ENCODE measurements at regions not wholly inside any gene's neighbourhood (a gene's known extent, or its start where the extent isn't known, plus 50 kb on each side); places are given as distances from the start of the nearest gene placed in this dataset.

GRCh38 chr9:107792596-107792995 is 303.0 kb upstream of the KLF4 start:
- ChIA-PET CTCF (no interaction called here), POLR2A (ENCODE audit: unreplicated experiment) (no interaction called here)
- Histone ChIP-seq H2AFZ (ENCODE audit: low read length) (no peak overlapping the region), H3K9me3 (ENCODE audit: low read length) (no peaks in the 10 kb centered on the region), H3K27me3 (ENCODE audit: low read length) (no peaks in the 10 kb centered on the region), H3K27ac (ENCODE audit: low read length) (no peak overlapping the region), H3K4me1 (ENCODE audit: insufficient read depth, low read length) (peaks cover 5% of the 10 kb centered on the region; the same call in 1 of the 2 replicates), H3K36me3 (ENCODE audit: low read depth, low read length) (no peaks in the 10 kb centered on the region), H3K9ac (ENCODE audit: low read length) (no peak overlapping the region), H4K20me1 (ENCODE audit: low read length) (no peaks in the 10 kb centered on the region), H3K4me2 (ENCODE audit: low read length) (no peak overlapping the region), H3K9me2 (replicated peaks; ENCODE audit: low read length) (no peaks in the 10 kb centered on the region), H3K4me3 (ENCODE audit: low read length) (no peak overlapping the region), H3F3A (ENCODE audit: low read length, unreplicated experiment) (no peaks in the 10 kb centered on the region), H3K79me2 (ENCODE audit: low read length) (no peaks in the 10 kb centered on the region)
- ATAC-seq (no peak), DNase-seq (no peak)
- BruUV-seq (replicated peaks): no TSS peak
- intact Hi-C loops (cut with micrococcal nuclease): no loop called here
- TF ChIP-seq CTCF (conservative IDR thresholded peaks at IDR 0.05; ENCODE audit: low read depth, low read length) (no peak), EZH2 (IDR thresholded peaks at IDR 0.05; ENCODE audit: low read length, unreplicated experiment) (no peak), EZH2phosphoT487 (IDR thresholded peaks at IDR 0.05; ENCODE audit: borderline replicate concordance, low read length) (no peak)

DNA sequence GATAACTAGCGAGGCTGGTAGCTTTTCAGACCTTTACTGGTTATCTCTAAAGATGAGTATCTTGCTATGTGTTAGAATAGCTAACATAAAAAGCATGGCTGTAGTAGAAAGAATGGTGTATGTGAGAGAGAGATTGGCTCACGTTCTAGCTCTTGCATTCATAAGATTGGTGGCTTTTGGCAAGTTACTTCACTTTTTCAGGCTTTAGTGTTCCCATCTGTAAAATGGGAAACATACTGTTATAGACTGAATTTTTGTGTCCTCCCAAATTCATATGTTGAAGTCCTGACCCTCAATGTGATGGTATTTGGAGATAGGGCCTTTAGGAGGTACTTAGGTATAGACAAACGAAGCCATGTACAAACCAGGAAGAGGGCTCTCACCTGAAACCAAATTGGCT is 302.4 kb upstream of the KLF4 start:
- no peaks in the 10 kb centered on the region for H4K20me1 ChIP-seq (ENCODE audit: low read length)
- TF ChIP-seq EZH2phosphoT487 (IDR thresholded peaks at IDR 0.05; ENCODE audit: borderline replicate concordance, low read length) (no peak), EZH2 (IDR thresholded peaks at IDR 0.05; ENCODE audit: low read length, unreplicated experiment) (no peak), CTCF (conservative IDR thresholded peaks at IDR 0.05; ENCODE audit: low read depth, low read length) (no peak)
- H3K27me3 ChIP-seq (ENCODE audit: low read length): no peaks in the 10 kb centered on the region
- ATAC-seq: no peak
- no peaks in the 10 kb centered on the region for H3K79me2 ChIP-seq (ENCODE audit: low read length)
- H3K9me2 ChIP-seq (replicated peaks; ENCODE audit: low read length): no peaks in the 10 kb centered on the region
- CTCF ChIA-PET: no interaction called here
- POLR2A ChIA-PET (ENCODE audit: unreplicated experiment): no interaction called here
- H3K4me1 ChIP-seq (ENCODE audit: insufficient read depth, low read length): peaks cover 5% of the 10 kb centered on the region; the same call in 1 of the 2 replicates
- intact Hi-C loops (cut with micrococcal nuclease): no loop called here
- no peak overlapping the region for H3K9ac ChIP-seq (ENCODE audit: low read length)
- BruUV-seq (replicated peaks): no TSS peak
- no peak for DNase-seq
- H3K4me3 ChIP-seq (ENCODE audit: low read length): no peak overlapping the region
- no peak overlapping the region for H3K4me2 ChIP-seq (ENCODE audit: low read length)
- no peaks in the 10 kb centered on the region for H3F3A ChIP-seq (ENCODE audit: low read length, unreplicated experiment)
- H3K36me3 ChIP-seq (ENCODE audit: low read depth, low read length): no peaks in the 10 kb centered on the region
- H2AFZ ChIP-seq (ENCODE audit: low read length): no peak overlapping the region
- H3K27ac ChIP-seq (ENCODE audit: low read length): no peak overlapping the region
- H3K9me3 ChIP-seq (ENCODE audit: low read length): no peaks in the 10 kb centered on the region

DNA sequence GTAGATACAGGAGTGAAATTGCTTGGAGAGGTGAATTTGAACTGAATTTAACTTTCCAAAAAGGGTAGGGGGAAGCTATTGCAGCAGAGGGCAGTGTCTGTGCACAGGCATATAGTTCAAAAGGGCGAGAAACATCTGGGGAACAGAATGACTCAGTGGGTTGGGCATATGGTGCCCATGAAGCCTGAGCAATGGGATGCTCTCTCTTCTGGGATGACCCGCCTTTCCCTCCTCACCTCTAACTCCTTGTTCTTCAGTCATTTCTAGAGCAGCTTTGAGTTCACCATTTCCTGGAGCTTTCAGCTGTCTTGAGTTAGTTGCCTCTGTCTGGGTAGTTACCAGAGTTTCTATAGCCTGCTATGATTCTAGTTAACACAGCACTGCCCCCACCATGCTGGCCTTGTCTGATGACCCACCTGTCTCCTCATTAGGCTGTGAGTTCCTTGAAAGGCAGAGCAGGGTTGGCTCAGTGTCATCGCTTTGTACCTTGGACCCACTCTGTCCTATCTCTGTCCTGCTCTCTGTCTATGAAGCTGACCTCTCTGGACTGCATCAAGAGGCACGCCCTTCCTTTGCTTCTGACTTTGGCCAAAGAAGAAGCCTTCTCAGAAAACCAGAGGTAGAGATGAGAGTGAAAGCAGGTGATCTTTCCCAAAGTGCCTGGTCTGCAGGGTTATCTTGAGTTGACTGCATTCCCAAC is 299.6 kb upstream of the KLF4 start:
- Histone ChIP-seq H3K9me2 (replicated peaks; ENCODE audit: low read length) (no peaks in the 10 kb centered on the region), H3K27me3 (ENCODE audit: low read length) (no peaks in the 10 kb centered on the region), H3K79me2 (ENCODE audit: low read length) (no peaks in the 10 kb centered on the region), H3K27ac (ENCODE audit: low read length) (no peak overlapping the region), H3K9ac (ENCODE audit: low read length) (no peak overlapping the region), H4K20me1 (ENCODE audit: low read length) (no peaks in the 10 kb centered on the region), H3K9me3 (ENCODE audit: low read length) (no peaks in the 10 kb centered on the region), H3K4me2 (ENCODE audit: low read length) (no peak overlapping the region), H3K4me1 (ENCODE audit: insufficient read depth, low read length) (peaks cover 5% of the 10 kb centered on the region; the same call in 1 of the 2 replicates), H3K4me3 (ENCODE audit: low read length) (no peak overlapping the region), H3F3A (ENCODE audit: low read length, unreplicated experiment) (no peaks in the 10 kb centered on the region), H2AFZ (ENCODE audit: low read length) (no peak overlapping the region), H3K36me3 (ENCODE audit: low read depth, low read length) (no peaks in the 10 kb centered on the region)
- DNase-seq (no peak), ATAC-seq (no peak)
- ChIA-PET POLR2A (ENCODE audit: unreplicated experiment) (no interaction called here), CTCF (no interaction called here)
- TF ChIP-seq EZH2 (IDR thresholded peaks at IDR 0.05; ENCODE audit: low read length, unreplicated experiment) (no peak), CTCF (conservative IDR thresholded peaks at IDR 0.05; ENCODE audit: low read depth, low read length) (no peak), EZH2phosphoT487 (IDR thresholded peaks at IDR 0.05; ENCODE audit: borderline replicate concordance, low read length) (no peak)
- intact Hi-C loops (cut with micrococcal nuclease): no loop called here
- no TSS peak for BruUV-seq (replicated peaks)
